ENCODE measurements at regions not wholly inside any gene's neighbourhood (a gene's known extent, or its start where the extent isn't known, plus 50 kb on each side); places are given as distances from the start of the nearest gene placed in this dataset.

DNA sequence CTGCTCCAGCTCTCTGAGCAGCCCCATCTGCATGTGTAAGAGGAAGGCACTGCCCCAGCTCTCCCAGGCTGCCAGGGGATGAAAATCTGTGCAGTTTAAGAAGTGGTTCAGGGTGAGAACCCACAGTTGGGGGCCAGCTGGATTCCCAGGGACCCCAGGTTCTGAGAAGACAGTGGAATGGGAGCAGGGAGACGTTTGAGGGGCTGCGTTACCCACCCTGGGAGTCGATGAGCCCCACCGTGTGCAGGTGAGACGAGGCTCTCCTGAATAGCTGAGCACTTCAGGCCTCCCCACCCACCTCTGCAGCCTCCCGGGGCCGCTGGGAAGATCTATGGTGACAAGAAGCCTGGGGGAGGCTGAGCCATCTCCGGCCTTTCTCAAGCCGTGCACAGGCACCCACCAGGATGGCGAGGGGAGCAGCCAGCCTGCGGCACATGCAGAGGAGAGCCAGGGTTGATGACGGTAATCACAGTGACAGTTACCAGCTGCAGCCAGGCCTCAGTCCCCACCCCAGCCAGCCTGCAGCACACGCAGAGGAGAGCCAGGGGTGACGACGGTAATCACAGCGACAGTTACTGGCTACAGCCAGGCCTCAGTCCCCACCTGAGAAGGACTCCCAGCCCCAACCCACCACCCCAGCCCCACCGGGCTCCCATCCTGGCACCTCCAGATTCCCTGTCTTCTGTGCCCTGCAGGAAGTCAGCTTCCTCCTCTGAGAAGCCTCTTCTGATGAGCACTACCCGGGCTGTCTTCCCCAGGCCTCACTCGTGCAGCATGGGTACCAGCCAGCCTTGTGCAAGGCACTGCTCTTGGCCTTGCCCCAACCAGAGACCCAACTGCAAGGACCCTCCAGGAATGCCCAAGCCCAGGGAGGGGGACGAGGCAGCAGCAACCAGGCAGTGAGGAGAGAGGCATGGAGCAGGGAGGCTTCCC is 150.8 kb upstream of the PPP1R26 start:
- H3K4me3 ChIP-seq (ENCODE audit: control insufficient read depth in 2 of 3, extremely low read depth in 1 of 3, insufficient read depth in 2 of 3, low read depth in 1 of 3, low read length in 3 of 3) = no peak overlapping the region
- no peak overlapping the region for H3K27ac ChIP-seq (ENCODE audit: control insufficient read depth, insufficient read depth, low read length)
- no peak overlapping the region for H3K9ac ChIP-seq (ENCODE audit: control insufficient read depth, extremely low read depth, insufficient read depth, low read length)
- no peak for DNase-seq (ENCODE audit: low read depth, low spot score)
- no peaks in the 10 kb centered on the region for H3K79me2 ChIP-seq (ENCODE audit: control insufficient read depth, insufficient read depth, low read length)
- no peaks in the 10 kb centered on the region for H3K9me1 ChIP-seq (ENCODE audit: control insufficient read depth, extremely low read depth, insufficient read depth, low read length)
- H4K20me1 ChIP-seq (ENCODE audit: control insufficient read depth, extremely low read depth, insufficient read depth, low read length) = no peaks in the 10 kb centered on the region
- no peak overlapping the region for H2AFZ ChIP-seq (ENCODE audit: control insufficient read depth, low read length)
- no peaks in the 10 kb centered on the region for H3K36me3 ChIP-seq (ENCODE audit: control insufficient read depth in 2 of 2, extremely low read depth in 1 of 2, insufficient read depth in 2 of 2, low read length in 2 of 2)
- TF ChIP-seq, protein P1, sequence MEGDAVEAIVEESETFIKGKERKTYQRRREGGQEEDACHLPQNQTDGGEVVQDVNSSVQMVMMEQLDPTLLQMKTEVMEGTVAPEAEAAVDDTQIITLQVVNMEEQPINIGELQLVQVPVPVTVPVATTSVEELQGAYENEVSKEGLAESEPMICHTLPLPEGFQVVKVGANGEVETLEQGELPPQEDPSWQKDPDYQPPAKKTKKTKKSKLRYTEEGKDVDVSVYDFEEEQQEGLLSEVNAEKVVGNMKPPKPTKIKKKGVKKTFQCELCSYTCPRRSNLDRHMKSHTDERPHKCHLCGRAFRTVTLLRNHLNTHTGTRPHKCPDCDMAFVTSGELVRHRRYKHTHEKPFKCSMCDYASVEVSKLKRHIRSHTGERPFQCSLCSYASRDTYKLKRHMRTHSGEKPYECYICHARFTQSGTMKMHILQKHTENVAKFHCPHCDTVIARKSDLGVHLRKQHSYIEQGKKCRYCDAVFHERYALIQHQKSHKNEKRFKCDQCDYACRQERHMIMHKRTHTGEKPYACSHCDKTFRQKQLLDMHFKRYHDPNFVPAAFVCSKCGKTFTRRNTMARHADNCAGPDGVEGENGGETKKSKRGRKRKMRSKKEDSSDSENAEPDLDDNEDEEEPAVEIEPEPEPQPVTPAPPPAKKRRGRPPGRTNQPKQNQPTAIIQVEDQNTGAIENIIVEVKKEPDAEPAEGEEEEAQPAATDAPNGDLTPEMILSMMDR (optimal IDR thresholded peaks at IDR 0.05 in 1 of 3, IDR thresholded peaks at IDR 0.05 in 1 of 3, conservative IDR thresholded peaks at IDR 0.05 in 1 of 3; ENCODE audit: extremely low read depth in 1 of 3, insufficient read depth in 2 of 3, low read length in 3 of 3) = no peak
- TF ChIP-seq EZH2 (IDR thresholded peaks at IDR 0.05; ENCODE audit: low read length) = no peak
- no peak for FAIRE-seq
- H3K9me3 ChIP-seq (ENCODE audit: control insufficient read depth, low read depth, low read length) = peaks cover 6% of the 10 kb centered on the region
- no peaks in the 10 kb centered on the region for H3K27me3 ChIP-seq (ENCODE audit: control insufficient read depth, extremely low read depth, insufficient read depth, low read length)
- H3K4me1 ChIP-seq (ENCODE audit: control insufficient read depth, extremely low read depth, insufficient read depth, low read length) = no peaks in the 10 kb centered on the region
- no peak overlapping the region for H3K4me2 ChIP-seq (ENCODE audit: control insufficient read depth, extremely low read depth, insufficient read depth, low read depth, low read length)
- dilution Hi-C loops (cut with MboI; ENCODE audit: extremely low pct_ligation_motif_present, low sequenced_read_pairs) = no loop called here

DNA sequence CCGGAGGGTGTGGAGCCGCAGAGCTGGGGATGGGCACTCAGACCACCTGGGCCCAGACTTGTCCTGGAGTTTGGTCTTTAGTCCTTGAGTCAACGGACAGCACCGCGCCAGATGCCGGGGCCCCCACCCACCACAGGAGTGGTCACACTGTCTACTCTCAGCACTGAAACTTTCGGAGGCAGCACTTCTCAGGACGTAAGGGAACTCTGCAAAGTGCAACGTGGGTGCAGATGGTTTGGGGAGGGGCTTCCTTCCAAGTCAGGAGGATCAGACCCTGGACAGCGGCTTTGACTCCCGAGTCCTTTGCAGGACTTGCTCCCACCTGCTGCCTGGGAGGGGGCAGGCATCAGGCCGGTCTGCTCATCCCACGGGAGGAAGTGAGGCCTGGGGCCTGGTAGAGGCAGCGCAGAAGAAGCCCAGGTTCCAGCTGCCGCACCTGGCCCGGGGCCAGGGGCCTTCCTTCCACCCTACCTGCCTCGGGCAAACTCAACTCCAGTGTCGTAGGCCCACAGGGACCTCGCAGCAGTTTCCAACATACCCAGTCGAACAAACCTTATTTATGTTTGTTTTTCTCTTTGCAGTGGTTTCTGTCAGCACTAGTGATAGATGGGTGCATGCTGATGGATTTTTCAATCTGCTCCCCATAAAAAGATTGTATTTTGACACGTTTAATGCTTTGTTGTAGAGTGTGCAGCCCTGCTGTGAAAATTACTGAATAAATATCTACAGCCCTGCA is 149.8 kb upstream of the PPP1R26 start:
- no peak for DNase-seq (ENCODE audit: low read depth, low spot score)
- Histone ChIP-seq H3K9me3 (ENCODE audit: control insufficient read depth, low read depth, low read length) (peaks cover 6% of the 10 kb centered on the region), H3K9ac (ENCODE audit: control insufficient read depth, extremely low read depth, insufficient read depth, low read length) (no peak overlapping the region), H3K79me2 (ENCODE audit: control insufficient read depth, insufficient read depth, low read length) (no peaks in the 10 kb centered on the region), H3K4me1 (ENCODE audit: control insufficient read depth, extremely low read depth, insufficient read depth, low read length) (no peaks in the 10 kb centered on the region), H3K9me1 (ENCODE audit: control insufficient read depth, extremely low read depth, insufficient read depth, low read length) (no peaks in the 10 kb centered on the region), H3K36me3 (ENCODE audit: control insufficient read depth in 2 of 2, extremely low read depth in 1 of 2, insufficient read depth in 2 of 2, low read length in 2 of 2) (no peaks in the 10 kb centered on the region), H3K27ac (ENCODE audit: control insufficient read depth, insufficient read depth, low read length) (no peak overlapping the region), H4K20me1 (ENCODE audit: control insufficient read depth, extremely low read depth, insufficient read depth, low read length) (no peaks in the 10 kb centered on the region), H3K4me2 (ENCODE audit: control insufficient read depth, extremely low read depth, insufficient read depth, low read depth, low read length) (no peak overlapping the region), H3K4me3 (ENCODE audit: control insufficient read depth in 2 of 3, extremely low read depth in 1 of 3, insufficient read depth in 2 of 3, low read depth in 1 of 3, low read length in 3 of 3) (no peak overlapping the region), H2AFZ (ENCODE audit: control insufficient read depth, low read length) (no peak overlapping the region), H3K27me3 (ENCODE audit: control insufficient read depth, extremely low read depth, insufficient read depth, low read length) (no peaks in the 10 kb centered on the region)
- TF ChIP-seq, protein P1 (optimal IDR thresholded peaks at IDR 0.05 in 1 of 3, IDR thresholded peaks at IDR 0.05 in 1 of 3, conservative IDR thresholded peaks at IDR 0.05 in 1 of 3; ENCODE audit: extremely low read depth in 1 of 3, insufficient read depth in 2 of 3, low read length in 3 of 3) = no peak
- no peak for TF ChIP-seq EZH2 (IDR thresholded peaks at IDR 0.05; ENCODE audit: low read length)
- FAIRE-seq = no peak
- dilution Hi-C loops (cut with MboI; ENCODE audit: extremely low pct_ligation_motif_present, low sequenced_read_pairs) = no loop called here

All from keratinocyte (primary cell).